ENCODE measurements at regions not wholly inside any gene's neighbourhood (a gene's known extent, or its start where the extent isn't known, plus 50 kb on each side); places are given as distances from the start of the nearest gene placed in this dataset.

GRCh38 chr10:69751214-69751613 lies 50.5 kb upstream of the COL13A1 start:
- no peak overlapping the region for H3K27ac Mint-ChIP-seq
- no peak for DNase-seq
- H3K36me3 Mint-ChIP-seq (ENCODE audit: low read depth) = no peaks in the 10 kb centered on the region
- no peaks in the 10 kb centered on the region for H3K9me3 Mint-ChIP-seq
- no peak overlapping the region for H3K4me3 Mint-ChIP-seq
- TF ChIP-seq CTCF (IDR thresholded peaks at IDR 0.05) = no peak
- H3K4me1 Mint-ChIP-seq (ENCODE audit: low read depth) = peaks cover 11% of the 10 kb centered on the region
- peaks cover 45% of the 10 kb centered on the region for H3K27me3 Mint-ChIP-seq (ENCODE audit: insufficient read depth)

Measured in HFFc6 (cell line).